ENCODE measurements at regions not wholly inside any gene's neighbourhood (a gene's known extent, or its start where the extent isn't known, plus 50 kb on each side); places are given as distances from the start of the nearest gene placed in this dataset.

- DNase-seq: no peak
- Histone ChIP-seq H3K27me3 (ENCODE audit: insufficient read depth in 3 of 3, low read length in 2 of 3) (no peaks in the 10 kb centered on the region), H3K4me3 (no peak overlapping the region), H3K4me1 (no peaks in the 10 kb centered on the region), H3K9me3 (no peaks in the 10 kb centered on the region), H3K36me3 (ENCODE audit: insufficient read depth in 1 of 2, low read depth in 1 of 2) (no peaks in the 10 kb centered on the region), H3K27ac (no peak overlapping the region)
- no peak for TF ChIP-seq CTCF (IDR thresholded peaks at IDR 0.05)
- 45 to 50% (median 49%) methylated on average over 21 of the region's 21 CpGs for WGBS, 3 donors
- peak in 1 of 4 donors; percentile 29 for ATAC-seq
- intact Hi-C loops (cut with DNase I): no loop called here
Observed at GRCh38 chr21:38743772-38744529, 61.8 kb upstream of the ETS2 start.

- no peak for TF ChIP-seq CTCF (IDR thresholded peaks at IDR 0.05)
- 49 to 57% (median 52%) methylated on average over 2 of the region's 2 CpGs for WGBS, 3 donors
- DNase-seq (no peak), ATAC-seq (no peak)
- H3K9me3 ChIP-seq: no peaks in the 10 kb centered on the region
- intact Hi-C loops (cut with DNase I): no loop called here
- no peak overlapping the region for H3K4me3 ChIP-seq
- H3K27me3 ChIP-seq (ENCODE audit: insufficient read depth in 3 of 3, low read length in 2 of 3): no peaks in the 10 kb centered on the region
- no peaks in the 10 kb centered on the region for H3K36me3 ChIP-seq (ENCODE audit: insufficient read depth in 1 of 2, low read depth in 1 of 2)
- H3K4me1 ChIP-seq: no peaks in the 10 kb centered on the region
- H3K27ac ChIP-seq: no peak overlapping the region
Observed at GRCh38 chr21:38744861-38745260, 60.9 kb upstream of the ETS2 start.

DNA sequence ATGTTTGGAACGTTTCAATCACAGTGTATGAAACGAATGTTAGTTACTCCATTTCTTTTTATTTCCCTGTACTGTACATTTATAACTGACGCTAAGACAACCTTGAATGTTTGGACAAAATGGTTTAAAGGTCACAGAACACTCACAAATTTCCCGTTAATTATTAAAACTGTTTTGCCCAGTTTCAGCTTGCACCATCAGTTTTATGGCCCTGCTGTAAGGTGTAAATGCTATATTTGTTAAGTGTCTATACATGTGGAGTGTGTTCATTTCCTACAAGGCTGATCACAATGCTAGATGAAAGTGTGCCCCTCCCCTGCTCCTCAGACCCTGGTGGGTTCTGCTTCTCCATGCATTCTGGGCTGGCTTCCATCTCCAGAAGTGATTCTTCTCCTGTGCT is 57.9 kb upstream of the ETS2 start:
- H3K27me3 ChIP-seq (ENCODE audit: insufficient read depth in 3 of 3, low read length in 2 of 3): no peaks in the 10 kb centered on the region
- H3K36me3 ChIP-seq (ENCODE audit: insufficient read depth in 1 of 2, low read depth in 1 of 2): no peaks in the 10 kb centered on the region
- intact Hi-C loops (cut with DNase I): no loop called here
- H3K27ac ChIP-seq: no peak overlapping the region
- 58 to 84% (median 72%) methylated on average over 4 of the region's 4 CpGs for WGBS, 3 donors
- ATAC-seq (no peak), DNase-seq (no peak)
- no peak for TF ChIP-seq CTCF (IDR thresholded peaks at IDR 0.05)
- H3K9me3 ChIP-seq: no peaks in the 10 kb centered on the region
- no peaks in the 10 kb centered on the region for H3K4me1 ChIP-seq
- no peak overlapping the region for H3K4me3 ChIP-seq

DNA sequence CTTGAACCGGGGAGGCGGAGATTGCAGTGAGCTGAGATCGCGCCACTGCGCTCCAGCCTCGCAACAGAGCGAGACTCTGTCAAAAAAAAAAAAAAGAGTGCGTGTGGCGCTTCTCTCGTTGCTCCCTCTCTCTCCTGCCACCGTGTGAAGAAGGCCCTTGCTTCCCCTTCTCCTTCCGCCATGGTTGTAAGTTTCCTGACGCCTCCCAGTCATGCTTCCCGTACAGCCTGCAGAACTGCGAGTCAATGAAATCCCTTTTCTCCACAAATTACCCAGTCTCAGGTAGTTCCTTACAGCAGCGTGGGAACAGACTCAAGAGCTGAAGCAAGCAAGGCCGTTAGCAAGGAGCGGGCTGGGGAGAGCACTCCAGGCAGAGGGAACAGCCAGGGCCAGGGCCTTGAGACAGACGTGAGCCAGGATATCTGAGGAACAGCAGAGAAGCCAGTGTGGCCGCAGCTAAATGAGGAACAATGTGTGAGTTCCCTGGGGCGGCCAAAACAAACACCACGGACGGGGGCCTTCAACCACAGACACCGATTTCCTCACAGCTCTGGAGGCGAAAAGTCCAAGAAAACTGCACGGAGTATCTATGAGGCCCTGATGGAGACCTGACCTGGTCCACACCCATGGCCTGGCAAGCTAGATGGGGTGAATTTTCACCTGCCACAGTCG is 54.2 kb upstream of the ETS2 start:
- H3K27ac ChIP-seq: no peak overlapping the region
- ATAC-seq: peak in 1 of 4 donors; percentile 8

More for the DNA sequence above, 54.2 kb upstream of the ETS2 start:
- Histone ChIP-seq H3K9me3 (no peaks in the 10 kb centered on the region), H3K4me1 (peaks cover 13% of the 10 kb centered on the region), H3K36me3 (ENCODE audit: insufficient read depth in 1 of 2, low read depth in 1 of 2) (no peaks in the 10 kb centered on the region), H3K27me3 (ENCODE audit: insufficient read depth in 3 of 3, low read length in 2 of 3) (no peaks in the 10 kb centered on the region), H3K4me3 (no peak overlapping the region)
- intact Hi-C loops (cut with DNase I): no loop called here
- TF ChIP-seq CTCF (IDR thresholded peaks at IDR 0.05): no peak
- peak; percentile 30 to 65 for DNase-seq
- 86 to 92% (median 91%) methylated on average over 24 to 27 of the region's 27 CpGs for WGBS, 3 donors
